NCI-H1417 (cell line): ENCODE measurements at regions not wholly inside any gene's neighbourhood (a gene's known extent, or its start where the extent isn't known, plus 50 kb on each side); places are given as distances from the start of the nearest gene placed in this dataset.
A peak's percentile ranks its signal among the peaks of the same experiment; 100 is the strongest.
"Not testable (repeated sequence)": the region's sequence is repeated elsewhere in the genome, so short reads cannot be mapped to it uniquely, and the experiment has no call there.

Experiments
- DNase-seq, 3 experiments: peaks; one replicate each; lab custom pipeline; 2025; lab: John Stamatoyannopoulos, UW

- DNase-seq, result no peak
These were observed 385.2 kb downstream of the GPAT3 start for GRCh38 chr4:83921124-83921523.

DNA sequence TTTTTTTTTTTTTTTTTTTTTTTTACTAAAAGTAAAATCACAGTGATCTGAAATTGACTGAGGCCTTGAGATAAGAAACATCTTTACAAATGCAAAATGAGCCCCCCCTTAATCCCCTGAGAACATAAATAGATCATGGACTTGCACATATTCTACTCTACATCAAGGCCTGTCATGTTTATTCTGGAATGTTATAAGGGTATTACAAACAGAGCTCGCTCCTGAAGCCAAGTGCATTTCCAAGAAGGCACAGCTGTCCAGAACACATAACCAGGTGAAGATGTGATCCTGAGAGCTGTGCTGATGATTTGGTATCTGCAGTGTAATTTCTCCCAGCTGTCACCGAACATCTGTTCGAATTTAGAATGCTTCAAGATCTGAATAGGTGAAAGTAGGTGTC lies 384.5 kb downstream of the GPAT3 start:
- DNase-seq, result no peak

DNA sequence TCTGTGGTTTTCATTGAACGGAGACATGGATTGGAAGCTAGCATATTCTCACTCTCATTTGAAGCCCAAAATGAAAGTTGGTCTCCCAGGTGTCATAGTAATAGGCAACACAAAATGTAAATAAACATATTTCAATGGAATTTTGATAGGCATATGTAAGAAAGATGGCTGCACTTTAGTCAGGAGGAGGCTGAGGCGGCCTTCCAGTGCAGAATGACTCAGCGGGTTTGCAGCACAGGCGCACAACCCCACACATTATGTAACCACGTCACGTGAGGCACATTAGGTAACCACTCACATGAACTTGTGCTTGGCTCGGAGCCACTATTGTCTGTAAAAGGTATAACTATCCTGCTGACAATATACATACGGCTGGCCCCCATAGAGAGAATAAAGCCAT lies 381.7 kb downstream of the GPAT3 start:
- DNase-seq, result no peak

GRCh38 chr4:83910693-83911092 lies 374.8 kb downstream of the GPAT3 start:
- DNase-seq, result no peak

DNA sequence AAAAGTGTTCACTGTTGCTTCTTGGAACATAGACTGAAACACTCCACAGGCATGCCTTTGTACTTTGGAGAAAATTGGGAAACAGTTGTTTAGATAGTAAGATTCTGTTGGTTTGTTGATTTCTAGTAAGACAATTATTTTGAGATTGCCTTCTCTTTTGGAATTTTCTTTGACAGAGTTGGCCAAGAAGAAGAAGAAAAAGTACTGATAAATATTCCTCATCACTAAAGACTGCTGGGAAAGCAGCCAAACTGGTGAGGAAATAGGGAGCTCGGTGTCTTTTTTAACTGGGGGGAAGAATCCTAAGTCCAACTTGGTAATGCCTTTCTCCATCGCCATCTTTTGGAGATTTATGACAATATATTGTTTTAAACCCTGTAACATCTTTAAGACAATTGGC lies 370.7 kb downstream of the GPAT3 start:
- no peak for DNase-seq

DNA sequence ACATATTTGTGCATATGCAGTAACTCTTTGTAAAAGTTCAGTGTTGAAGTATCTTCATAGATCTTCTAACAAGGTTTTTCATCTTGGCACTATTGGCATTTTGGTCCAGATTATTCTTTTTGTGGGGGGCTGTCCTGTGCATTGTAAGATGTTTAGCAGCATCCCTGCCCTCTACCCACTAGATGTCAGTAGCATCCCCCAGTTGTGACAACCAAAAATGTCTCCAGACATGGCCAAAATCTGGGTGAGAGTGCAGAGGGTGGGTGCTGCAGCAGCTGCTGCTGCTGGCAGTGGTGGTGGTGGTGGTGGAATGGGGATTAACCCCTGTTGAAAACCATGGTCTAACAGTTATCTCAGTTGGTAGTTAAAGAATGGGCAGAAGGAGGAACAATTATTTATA lies 370.0 kb downstream of the GPAT3 start:
- DNase-seq, result peak; percentile 35 to 74 (median 40)

GRCh38 chr4:83903740-83904139 lies 367.8 kb downstream of the GPAT3 start:
- not testable (repeated sequence) for DNase-seq

DNA sequence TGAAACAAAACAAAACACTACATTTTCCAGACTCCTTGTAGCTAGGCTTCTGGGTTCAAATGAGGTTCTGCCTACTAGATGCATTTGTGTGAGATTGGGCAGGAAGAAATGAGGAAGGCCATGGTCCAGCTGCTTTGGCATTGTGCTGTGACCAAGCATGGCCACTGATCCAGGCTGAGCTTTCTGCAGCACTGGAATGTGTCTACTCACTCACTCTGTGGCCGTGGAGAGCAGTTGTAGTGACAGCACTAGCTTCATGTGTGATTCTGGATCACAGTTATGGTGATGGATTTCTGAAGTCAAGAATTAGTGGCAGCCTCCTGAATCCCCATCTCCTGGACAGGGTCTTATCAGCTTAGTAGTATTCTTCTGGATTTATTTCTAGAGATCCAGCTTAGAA lies 358.9 kb downstream of the GPAT3 start:
- no peak for DNase-seq

DNA sequence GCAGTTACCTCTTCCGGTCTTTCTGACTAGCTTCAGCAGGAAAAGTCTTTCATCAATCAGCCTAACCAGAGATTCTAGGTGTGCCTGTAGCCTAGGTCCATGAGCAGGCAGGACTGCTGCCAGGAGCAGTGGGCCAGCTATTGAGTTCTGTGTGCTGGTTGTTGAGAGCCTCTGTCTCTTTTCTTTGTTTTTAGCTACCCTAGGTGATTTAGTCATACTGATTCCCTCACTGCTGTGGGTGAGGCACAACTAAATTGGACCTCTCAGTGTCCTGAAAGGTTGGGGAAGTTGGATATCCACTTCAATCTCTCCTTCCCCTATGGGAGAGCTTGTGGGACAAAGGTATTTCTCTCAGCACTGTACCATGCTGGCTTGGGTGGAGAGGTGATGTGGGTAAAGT lies 354.9 kb downstream of the GPAT3 start:
- DNase-seq, result no peak

DNA sequence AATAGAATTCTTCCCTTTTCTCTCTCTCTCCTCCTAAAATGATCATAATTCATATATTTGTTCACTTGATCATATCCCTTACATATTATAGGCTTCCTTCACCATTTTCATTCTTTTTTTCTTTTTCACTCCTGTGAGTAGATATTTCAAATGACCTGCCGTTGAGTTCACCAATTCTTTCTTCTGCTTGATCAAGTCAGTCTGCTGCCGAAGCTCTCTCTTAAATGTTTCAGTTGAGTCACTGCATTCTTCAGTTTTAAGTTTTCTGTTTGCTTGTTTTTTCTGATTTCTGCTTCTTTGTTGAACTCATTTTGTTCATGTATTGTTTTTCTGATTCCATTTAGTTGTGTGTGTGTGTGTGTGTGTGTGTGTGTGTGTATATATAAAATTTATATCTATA lies 354.3 kb downstream of the GPAT3 start:
- DNase-seq, result no peak

DNA sequence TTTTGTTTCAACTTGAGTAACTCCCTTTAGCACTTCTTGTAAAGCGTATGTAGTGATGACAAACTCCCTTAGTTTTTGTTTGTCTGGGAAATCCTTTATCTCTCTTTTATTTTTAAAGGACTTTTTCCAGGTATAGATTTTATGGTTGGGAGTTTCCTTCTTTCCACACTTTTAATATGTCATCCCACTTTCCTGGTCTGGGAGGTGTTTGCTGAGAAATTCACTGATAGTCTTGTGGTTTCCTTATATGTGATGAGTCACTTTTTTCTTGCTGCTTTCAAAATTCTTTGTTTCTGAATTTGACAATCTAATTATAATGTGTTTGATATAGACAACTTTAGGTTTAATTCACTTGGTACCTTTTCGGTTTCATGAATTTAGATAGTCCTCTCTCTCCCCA lies 353.9 kb downstream of the GPAT3 start:
- no peak for DNase-seq

DNA sequence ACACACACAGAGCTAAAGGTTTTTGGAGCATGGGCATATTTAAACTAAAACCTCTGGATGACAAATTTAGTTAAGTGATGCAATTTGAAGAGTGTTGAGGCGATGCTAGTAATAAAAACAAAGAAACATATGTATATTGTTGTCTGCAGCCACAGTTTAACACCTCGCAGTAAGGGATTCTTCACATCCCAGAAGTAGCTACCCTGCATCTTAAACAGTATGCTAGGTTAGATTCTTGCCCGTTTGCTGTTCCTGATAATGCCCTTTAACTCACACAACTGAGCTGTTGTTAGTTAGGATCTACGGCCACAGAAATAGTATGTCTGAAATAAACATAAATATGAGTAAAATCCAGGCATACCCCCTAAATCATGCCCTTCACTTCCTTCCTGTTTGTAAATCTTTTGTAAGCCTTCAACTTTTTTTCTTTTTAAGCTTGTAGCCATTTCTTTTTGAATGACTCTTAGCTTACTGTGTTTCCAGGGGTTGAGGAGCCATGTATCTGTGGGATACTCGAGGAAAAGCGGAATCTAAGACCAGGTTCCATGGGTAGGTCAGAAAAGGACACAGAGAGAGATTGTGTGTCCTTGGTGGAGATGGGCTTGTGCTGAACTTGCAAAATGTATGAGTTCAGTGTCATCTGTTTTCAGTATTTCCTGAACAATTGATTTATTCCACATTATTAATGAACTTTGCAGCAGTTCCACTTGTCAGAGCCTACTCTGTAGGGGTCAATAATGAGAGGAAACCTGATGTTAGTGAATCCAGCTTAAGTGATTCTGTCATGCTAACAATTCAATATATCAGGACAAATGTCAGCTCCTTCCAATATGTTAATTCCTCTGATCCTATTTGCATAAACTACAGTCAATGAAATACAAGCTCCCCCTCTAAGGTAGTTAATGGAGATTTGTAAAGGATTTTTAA lies 349.6 kb downstream of the GPAT3 start:
- DNase-seq, result no peak

DNA sequence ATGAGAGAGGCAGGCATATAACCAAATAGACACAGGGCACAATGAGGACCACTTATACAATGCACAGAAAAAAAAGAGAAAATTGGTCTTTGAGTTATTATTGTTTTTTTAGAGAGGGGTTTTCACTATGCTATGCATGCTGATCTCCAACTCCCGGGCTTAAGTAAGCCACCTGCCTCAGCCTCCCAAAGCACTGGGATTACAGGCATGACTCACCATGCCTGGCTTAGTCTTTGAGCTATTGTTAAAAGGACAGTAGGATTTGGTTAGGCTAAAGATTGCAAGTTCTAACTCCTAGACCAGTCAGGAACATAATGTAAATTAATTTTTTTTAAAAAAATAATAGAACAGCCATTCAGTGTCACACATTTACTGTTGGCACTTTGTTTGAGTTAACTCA lies 340.1 kb downstream of the GPAT3 start:
- DNase-seq, result no peak

DNA sequence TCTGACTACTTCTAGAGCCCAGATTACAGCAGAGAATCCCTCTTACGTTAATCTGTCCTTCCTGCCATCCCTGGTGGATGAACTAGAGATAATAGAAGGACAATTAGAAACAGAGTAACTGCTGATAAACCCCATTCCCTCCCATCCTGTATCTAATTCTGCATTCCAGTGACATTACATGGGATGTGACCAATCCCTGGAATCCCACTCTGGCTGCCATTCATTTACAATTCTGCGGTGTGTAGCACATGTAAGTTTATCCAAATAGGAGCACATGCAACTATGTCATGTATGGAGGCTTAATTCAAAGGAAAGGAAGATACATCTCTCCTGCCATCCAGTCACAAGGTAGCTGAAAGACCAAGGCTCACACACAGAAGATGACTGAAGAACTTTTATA lies 339.5 kb downstream of the GPAT3 start:
- DNase-seq, result no peak

- DNase-seq, result no peak
These were observed 338.1 kb downstream of the GPAT3 start for GRCh38 chr4:83873996-83874395.

GRCh38 chr4:83870328-83870950 lies 334.5 kb downstream of the GPAT3 start:
- no peak for DNase-seq

- no peak for DNase-seq
These were observed 331.1 kb downstream of the GPAT3 start for GRCh38 chr4:83866834-83867621.

GRCh38 chr4:83865417-83866150 lies 329.7 kb downstream of the GPAT3 start:
- DNase-seq, result peak in 1 of 3 experiments; percentile 37

DNA sequence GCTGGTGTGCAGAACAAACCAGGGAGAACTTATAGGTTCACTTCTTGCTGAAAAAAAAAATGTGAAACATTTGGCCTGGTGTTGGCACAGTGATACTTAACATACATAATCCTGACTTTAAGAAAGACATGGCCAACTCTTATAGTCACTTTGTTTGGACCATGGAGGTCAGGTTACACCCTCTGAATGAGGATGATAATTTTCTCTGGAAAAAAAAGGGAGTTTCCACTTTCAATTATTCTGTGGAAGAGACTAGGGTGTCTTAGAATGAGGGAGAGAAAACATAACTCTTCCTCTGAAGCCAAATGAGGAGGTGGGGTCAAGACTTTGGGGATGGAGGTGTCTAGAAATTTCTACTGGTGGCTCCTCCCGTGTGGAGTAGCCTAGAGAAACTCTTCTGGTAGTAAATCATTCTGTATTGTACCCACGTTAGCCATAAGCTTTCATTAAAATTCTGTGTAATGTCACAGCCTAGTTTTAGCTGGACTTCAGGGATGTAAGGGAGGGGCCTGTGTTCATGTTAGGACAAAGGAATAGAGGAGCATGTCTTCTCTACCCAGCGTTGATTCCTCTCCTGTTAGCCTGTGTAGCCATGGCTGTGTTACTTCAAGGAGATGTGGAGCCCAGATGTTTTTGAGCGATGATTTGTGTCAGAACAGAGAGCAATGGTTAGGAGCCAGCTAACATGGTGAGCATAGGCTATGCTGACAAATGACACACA lies 328.3 kb downstream of the GPAT3 start:
- no peak for DNase-seq

DNA sequence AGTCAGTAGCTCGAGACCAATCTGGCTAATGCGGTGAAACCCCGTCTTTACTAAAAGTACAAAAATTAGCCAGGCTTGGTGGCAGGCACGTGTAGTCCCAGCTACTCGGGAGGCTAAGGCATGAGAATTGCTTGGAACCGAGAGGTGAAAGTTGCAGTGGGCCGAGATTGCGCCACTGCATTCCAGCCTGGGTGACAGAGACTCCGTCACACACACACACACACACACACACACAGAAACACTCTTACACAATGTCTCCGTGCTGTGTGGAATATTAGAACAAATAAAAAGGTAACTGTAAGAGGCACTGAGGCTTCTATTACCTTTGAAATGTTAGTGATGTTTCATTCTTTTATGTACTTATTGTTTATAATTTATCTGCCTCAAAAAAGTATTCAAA lies 326.6 kb downstream of the GPAT3 start:
- no peak for DNase-seq

- DNase-seq, result peak in 2 of 3 experiments; percentile 7 to 65
These were observed 324.3 kb downstream of the GPAT3 start for GRCh38 chr4:83860200-83860599.
